ENCODE measurements at regions not wholly inside any gene's neighbourhood (a gene's known extent, or its start where the extent isn't known, plus 50 kb on each side); places are given as distances from the start of the nearest gene placed in this dataset.

DNA sequence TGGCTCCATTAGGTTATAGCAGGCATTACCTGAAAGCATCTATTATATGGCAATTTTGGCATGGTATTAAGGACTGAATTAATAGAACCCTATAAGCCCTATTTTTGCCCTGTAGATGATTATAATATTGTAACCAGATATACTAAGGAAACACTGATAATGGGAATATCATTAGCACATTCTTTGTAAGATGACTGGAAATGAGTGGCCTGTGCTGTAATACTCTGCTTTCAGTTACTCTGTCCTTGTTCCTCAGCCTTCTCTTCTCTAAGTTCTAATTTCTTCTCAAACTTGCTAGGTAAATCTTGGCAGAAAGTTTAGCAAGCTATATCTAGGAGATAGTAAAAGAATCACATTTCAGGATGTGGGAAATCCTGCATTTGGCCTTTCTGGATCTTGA, 74.0 kb upstream of the ITPRID2 start (continued):
- TF ChIP-seq, protein P1, sequence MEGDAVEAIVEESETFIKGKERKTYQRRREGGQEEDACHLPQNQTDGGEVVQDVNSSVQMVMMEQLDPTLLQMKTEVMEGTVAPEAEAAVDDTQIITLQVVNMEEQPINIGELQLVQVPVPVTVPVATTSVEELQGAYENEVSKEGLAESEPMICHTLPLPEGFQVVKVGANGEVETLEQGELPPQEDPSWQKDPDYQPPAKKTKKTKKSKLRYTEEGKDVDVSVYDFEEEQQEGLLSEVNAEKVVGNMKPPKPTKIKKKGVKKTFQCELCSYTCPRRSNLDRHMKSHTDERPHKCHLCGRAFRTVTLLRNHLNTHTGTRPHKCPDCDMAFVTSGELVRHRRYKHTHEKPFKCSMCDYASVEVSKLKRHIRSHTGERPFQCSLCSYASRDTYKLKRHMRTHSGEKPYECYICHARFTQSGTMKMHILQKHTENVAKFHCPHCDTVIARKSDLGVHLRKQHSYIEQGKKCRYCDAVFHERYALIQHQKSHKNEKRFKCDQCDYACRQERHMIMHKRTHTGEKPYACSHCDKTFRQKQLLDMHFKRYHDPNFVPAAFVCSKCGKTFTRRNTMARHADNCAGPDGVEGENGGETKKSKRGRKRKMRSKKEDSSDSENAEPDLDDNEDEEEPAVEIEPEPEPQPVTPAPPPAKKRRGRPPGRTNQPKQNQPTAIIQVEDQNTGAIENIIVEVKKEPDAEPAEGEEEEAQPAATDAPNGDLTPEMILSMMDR (IDR thresholded peaks at IDR 0.05): no peak
- TF ChIP-seq MXI1 (IDR thresholded peaks at IDR 0.05; ENCODE audit: low read depth, low read length) (no peak), NRF1 (IDR thresholded peaks at IDR 0.05; ENCODE audit: low read depth, low read length) (no peak), CHD2 (IDR thresholded peaks at IDR 0.05; ENCODE audit: low read length, partially characterized antibody) (no peak)

DNA sequence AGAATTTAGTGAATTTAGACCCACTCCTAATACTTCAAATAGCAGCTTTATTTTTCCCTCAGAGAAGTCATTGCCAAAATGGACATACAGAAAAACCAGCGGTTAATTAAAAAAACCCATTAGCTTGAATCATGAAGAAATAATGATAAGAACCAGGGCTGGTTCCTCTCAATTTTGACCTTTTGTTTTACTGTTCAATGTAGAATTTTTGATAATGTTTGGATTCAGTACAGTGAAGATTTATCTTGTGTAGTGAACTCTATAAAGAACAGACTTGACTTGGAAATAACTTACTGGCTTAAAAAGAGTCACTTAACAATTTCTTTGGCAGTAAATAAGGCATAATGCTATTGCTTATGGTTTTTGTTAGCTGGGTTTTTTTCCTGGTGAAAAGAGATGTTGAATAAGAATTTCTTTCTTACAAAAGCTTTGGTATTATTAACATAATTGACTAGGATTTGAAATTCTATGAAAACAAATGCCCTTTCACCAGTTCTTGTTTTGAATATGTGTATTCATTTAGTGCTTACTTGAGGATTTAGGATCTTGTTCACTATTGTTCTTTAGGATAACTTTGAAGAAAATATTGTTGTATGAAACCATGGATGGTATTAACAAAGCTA, 73.4 kb upstream of the ITPRID2 start:
- no peaks in the 10 kb centered on the region for H3K79me2 ChIP-seq (ENCODE audit: insufficient read depth)
- no peaks in the 10 kb centered on the region for H3F3A ChIP-seq (replicated peaks; ENCODE audit: insufficient read depth)
- H3K9me2 ChIP-seq: no peaks in the 10 kb centered on the region
- H2AFZ ChIP-seq (ENCODE audit: low read depth): no peak overlapping the region
- no peak overlapping the region for H3K4me3 ChIP-seq (ENCODE audit: low read depth in 2 of 2, low read length in 1 of 2)
- TF ChIP-seq NFIC (IDR thresholded peaks at IDR 0.05; ENCODE audit: borderline replicate concordance) (no peak), FOXJ3 (CRISPR knock-in tag; IDR thresholded peaks at IDR 0.05) (no peak), JUND (IDR thresholded peaks at IDR 0.05) (no peak)
- TF ChIP-seq, protein P2, sequence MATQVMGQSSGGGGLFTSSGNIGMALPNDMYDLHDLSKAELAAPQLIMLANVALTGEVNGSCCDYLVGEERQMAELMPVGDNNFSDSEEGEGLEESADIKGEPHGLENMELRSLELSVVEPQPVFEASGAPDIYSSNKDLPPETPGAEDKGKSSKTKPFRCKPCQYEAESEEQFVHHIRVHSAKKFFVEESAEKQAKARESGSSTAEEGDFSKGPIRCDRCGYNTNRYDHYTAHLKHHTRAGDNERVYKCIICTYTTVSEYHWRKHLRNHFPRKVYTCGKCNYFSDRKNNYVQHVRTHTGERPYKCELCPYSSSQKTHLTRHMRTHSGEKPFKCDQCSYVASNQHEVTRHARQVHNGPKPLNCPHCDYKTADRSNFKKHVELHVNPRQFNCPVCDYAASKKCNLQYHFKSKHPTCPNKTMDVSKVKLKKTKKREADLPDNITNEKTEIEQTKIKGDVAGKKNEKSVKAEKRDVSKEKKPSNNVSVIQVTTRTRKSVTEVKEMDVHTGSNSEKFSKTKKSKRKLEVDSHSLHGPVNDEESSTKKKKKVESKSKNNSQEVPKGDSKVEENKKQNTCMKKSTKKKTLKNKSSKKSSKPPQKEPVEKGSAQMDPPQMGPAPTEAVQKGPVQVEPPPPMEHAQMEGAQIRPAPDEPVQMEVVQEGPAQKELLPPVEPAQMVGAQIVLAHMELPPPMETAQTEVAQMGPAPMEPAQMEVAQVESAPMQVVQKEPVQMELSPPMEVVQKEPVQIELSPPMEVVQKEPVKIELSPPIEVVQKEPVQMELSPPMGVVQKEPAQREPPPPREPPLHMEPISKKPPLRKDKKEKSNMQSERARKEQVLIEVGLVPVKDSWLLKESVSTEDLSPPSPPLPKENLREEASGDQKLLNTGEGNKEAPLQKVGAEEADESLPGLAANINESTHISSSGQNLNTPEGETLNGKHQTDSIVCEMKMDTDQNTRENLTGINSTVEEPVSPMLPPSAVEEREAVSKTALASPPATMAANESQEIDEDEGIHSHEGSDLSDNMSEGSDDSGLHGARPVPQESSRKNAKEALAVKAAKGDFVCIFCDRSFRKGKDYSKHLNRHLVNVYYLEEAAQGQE (IDR thresholded peaks at IDR 0.05; ENCODE audit: low read depth, low read length): no peak
- TF ChIP-seq, protein P3, sequence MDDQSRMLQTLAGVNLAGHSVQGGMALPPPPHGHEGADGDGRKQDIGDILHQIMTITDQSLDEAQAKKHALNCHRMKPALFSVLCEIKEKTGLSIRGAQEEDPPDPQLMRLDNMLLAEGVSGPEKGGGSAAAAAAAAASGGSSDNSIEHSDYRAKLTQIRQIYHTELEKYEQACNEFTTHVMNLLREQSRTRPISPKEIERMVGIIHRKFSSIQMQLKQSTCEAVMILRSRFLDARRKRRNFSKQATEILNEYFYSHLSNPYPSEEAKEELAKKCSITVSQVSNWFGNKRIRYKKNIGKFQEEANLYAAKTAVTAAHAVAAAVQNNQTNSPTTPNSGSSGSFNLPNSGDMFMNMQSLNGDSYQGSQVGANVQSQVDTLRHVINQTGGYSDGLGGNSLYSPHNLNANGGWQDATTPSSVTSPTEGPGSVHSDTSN (IDR thresholded peaks at IDR 0.05): no peak
- TF ChIP-seq, protein P4, sequence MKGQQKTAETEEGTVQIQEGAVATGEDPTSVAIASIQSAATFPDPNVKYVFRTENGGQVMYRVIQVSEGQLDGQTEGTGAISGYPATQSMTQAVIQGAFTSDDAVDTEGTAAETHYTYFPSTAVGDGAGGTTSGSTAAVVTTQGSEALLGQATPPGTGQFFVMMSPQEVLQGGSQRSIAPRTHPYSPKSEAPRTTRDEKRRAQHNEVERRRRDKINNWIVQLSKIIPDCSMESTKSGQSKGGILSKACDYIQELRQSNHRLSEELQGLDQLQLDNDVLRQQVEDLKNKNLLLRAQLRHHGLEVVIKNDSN (IDR thresholded peaks at IDR 0.05; ENCODE audit: borderline replicate concordance, low read depth): no peak
- WGBS (ENCODE audit: low lambda C conversion rate): 91% methylated on average over 1 of the region's 1 CpG
- no peaks in the 10 kb centered on the region for H4K20me1 ChIP-seq (ENCODE audit: insufficient read depth)
- no peaks in the 10 kb centered on the region for H3K36me3 ChIP-seq (replicated peaks in 1 of 2; ENCODE audit: control insufficient read depth in 1 of 2, insufficient read depth in 2 of 2, low read length in 1 of 2)
- H3K27me3 ChIP-seq (ENCODE audit: insufficient read depth): no peaks in the 10 kb centered on the region
- H3K27ac ChIP-seq (ENCODE audit: low read depth in 2 of 2, low read length in 1 of 2): peak overlapping the region in 1 of 2 experiments; percentile 64; a peak in 1 of 4 replicates
- no peaks in the 10 kb centered on the region for H3K9me3 ChIP-seq
- no peak overlapping the region for H3K9ac ChIP-seq
- peaks cover 0 to 7% of the 10 kb centered on the region in 2 experiments; a peak in 2 of 4 replicates for H3K4me1 ChIP-seq (ENCODE audit: control insufficient read depth in 1 of 2, insufficient read depth in 2 of 2, low read depth in 1 of 2, low read length in 1 of 2)
- ChIA-PET CTCF (interaction anchor here (0.8 to 1.1 kb wide), 3 partner anchors 13 to 39 kb away, joined by 3 to 5 read pairs (median 3); no protein-coding TSS in a partner anchor), POLR2A (no interaction called here)
- no peak for DNase-seq
- H3K4me2 ChIP-seq: no peak overlapping the region

All from SK-N-SH (cell line).